Parathyroid adenoma (tissue), 2 donors: ENCODE measurements at regions not wholly inside any gene's neighbourhood (a gene's known extent, or its start where the extent isn't known, plus 50 kb on each side); places are given as distances from the start of the nearest gene placed in this dataset.

Source experiments
- H2AFZ ChIP-seq: fragments of 300-600 bp; sonication (generic); one replicate; pipeline ENCODE4 v1.7.0; 2017; ENCODE audit warnings: antibody characterized with exemption, mild to moderate bottlenecking
- H3K27ac ChIP-seq: fragments of 300-600 bp; sonication (generic); one replicate; pipeline ENCODE4 v1.7.0; 2017
- H3K27me3 ChIP-seq: fragments of 300-600 bp; sonication (generic); one replicate; pipeline ENCODE4 v1.7.0; 2017; ENCODE audit warnings: low read length; ENCODE audit not compliant: control insufficient read depth, insufficient read depth
- H3K36me3 ChIP-seq: fragments of 300-600 bp; sonication (generic); one replicate; pipeline ENCODE4 v1.7.0; 2017; ENCODE audit warnings: low read length; ENCODE audit not compliant: control insufficient read depth, insufficient read depth
- H3K4me1 ChIP-seq: fragments of 300-600 bp; sonication (generic); one replicate; pipeline ENCODE4 v1.7.0; 2017; ENCODE audit warnings: control low read depth
- H3K4me2 ChIP-seq: fragments of 300-600 bp; sonication (generic); one replicate; pipeline ENCODE4 v1.7.0; 2017; ENCODE audit warnings: low read length
- H3K4me3 ChIP-seq: fragments of 300-600 bp; sonication (generic); one replicate; pipeline ENCODE4 v1.7.0; 2017; ENCODE audit warnings: low read depth, low read length
- H3K79me2 ChIP-seq: fragments of 300-600 bp; sonication (generic); one replicate; pipeline ENCODE4 v1.7.0; 2017; ENCODE audit warnings: control low read depth
- H3K9ac ChIP-seq: fragments of 300-600 bp; sonication (generic); one replicate; pipeline ENCODE4 v1.7.0; 2017; ENCODE audit warnings: mild to moderate bottlenecking
- H3K9me3 ChIP-seq: fragments of 300-600 bp; sonication (generic); one replicate; pipeline ENCODE4 v1.7.0; 2017; ENCODE audit warnings: low read length; ENCODE audit not compliant: control insufficient read depth
- CTCF ChIP-seq: fragments of 300-600 bp; sonication (generic); IDR thresholded peaks from one replicate; pipeline ENCODE4 v1.7.0; 2017; ENCODE audit warnings: antibody characterized with exemption, mild to moderate bottlenecking
- donor health status: primary hyperparathyroidism.

DNA sequence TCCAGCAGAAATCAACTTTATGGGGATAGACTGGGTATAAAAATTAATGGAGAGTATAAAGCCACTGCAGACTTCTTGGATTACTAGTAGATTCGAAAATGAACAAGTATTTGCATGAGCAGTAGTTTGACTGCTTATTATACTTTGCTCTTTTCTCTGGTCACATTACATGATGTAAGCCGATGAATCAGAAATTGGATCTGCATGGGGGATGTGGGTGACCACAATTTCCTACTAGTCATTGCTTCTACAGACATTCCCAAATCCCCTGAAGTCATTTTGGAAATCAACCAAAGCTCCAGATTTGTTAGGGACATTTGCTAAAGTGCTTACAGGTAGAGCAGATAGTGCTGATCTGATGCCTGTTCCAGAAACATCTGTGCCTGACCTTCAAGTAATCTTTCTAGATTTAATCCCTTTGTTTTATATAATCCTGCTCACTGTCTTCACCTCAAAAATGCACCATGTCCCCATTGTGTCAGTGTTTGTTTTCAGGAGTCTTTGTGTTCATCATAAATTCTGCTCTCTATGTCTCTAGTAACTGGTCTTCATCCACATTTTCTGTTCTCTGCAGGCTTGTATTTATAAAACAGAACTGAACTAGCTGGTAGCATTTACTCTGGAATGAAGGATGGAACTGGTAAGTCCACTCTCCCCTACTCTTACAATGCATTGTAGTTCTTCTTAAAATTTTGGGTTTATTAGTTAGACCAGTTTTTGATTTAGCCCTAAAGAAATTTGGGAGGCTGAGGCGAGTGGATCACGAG is 201.5 kb upstream of the CSNK1A1L start:
- Histone ChIP-seq H2AFZ (no peak overlapping the region), H3K9ac (no peak overlapping the region), H3K27ac (no peak overlapping the region), H3K4me1 (no peaks in the 10 kb centered on the region), H3K9me3 (no peaks in the 10 kb centered on the region), H3K4me3 (no peak overlapping the region), H3K4me2 (no peak overlapping the region), H3K27me3 (no peaks in the 10 kb centered on the region), H3K79me2 (no peaks in the 10 kb centered on the region), H3K36me3 (no peaks in the 10 kb centered on the region)
- TF ChIP-seq CTCF, result no peak

DNA sequence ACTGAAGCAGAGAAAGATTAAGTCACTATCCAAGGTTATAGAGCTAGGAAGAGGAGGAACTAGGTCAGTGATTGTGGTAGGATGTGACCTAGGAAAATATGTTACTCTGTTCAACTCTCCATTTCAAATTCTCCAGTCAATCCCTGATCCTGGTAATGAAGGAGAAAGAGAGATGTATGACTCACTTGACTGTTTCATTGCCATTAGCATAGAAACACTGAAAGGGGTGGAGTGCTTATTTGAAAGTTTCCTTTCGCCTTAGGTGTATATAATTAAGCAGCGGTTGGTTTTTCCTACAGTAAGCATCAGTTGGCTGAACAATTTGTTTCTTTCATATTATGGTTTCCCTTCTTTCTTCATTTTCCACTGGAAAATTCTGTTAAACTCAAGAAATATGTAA is 198.1 kb upstream of the CSNK1A1L start:
- Histone ChIP-seq H3K27ac (no peak overlapping the region), H3K4me3 (no peak overlapping the region), H3K9ac (no peak overlapping the region), H3K79me2 (no peaks in the 10 kb centered on the region), H3K4me2 (no peak overlapping the region), H3K9me3 (no peaks in the 10 kb centered on the region), H2AFZ (no peak overlapping the region), H3K36me3 (no peaks in the 10 kb centered on the region), H3K4me1 (no peaks in the 10 kb centered on the region), H3K27me3 (no peaks in the 10 kb centered on the region)
- no peak for TF ChIP-seq CTCF

GRCh38 chr13:37302686-37303085 is 197.2 kb upstream of the CSNK1A1L start:
- H3K9ac ChIP-seq, result no peak overlapping the region
- H3K4me3 ChIP-seq, result no peak overlapping the region
- no peaks in the 10 kb centered on the region for H3K27me3 ChIP-seq
- H3K27ac ChIP-seq, result no peak overlapping the region
- no peak overlapping the region for H3K4me2 ChIP-seq
- no peak for TF ChIP-seq CTCF
- no peaks in the 10 kb centered on the region for H3K4me1 ChIP-seq
- H3K79me2 ChIP-seq, result no peaks in the 10 kb centered on the region
- H3K36me3 ChIP-seq, result no peaks in the 10 kb centered on the region
- H2AFZ ChIP-seq, result no peak overlapping the region
- no peaks in the 10 kb centered on the region for H3K9me3 ChIP-seq

GRCh38 chr13:37295573-37295972 is 190.1 kb upstream of the CSNK1A1L start:
- H2AFZ ChIP-seq, result no peak overlapping the region
- no peak overlapping the region for H3K27ac ChIP-seq
- no peaks in the 10 kb centered on the region for H3K4me1 ChIP-seq
- no peaks in the 10 kb centered on the region for H3K27me3 ChIP-seq
- TF ChIP-seq CTCF, result no peak
- no peaks in the 10 kb centered on the region for H3K9me3 ChIP-seq
- H3K4me3 ChIP-seq, result no peak overlapping the region
- no peaks in the 10 kb centered on the region for H3K36me3 ChIP-seq
- no peak overlapping the region for H3K9ac ChIP-seq
- H3K4me2 ChIP-seq, result no peak overlapping the region
- no peaks in the 10 kb centered on the region for H3K79me2 ChIP-seq

- Histone ChIP-seq H3K9me3 (no peaks in the 10 kb centered on the region), H3K27me3 (no peaks in the 10 kb centered on the region), H3K79me2 (no peaks in the 10 kb centered on the region), H2AFZ (no peak overlapping the region), H3K4me2 (no peak overlapping the region), H3K9ac (no peak overlapping the region), H3K4me3 (no peak overlapping the region), H3K4me1 (no peaks in the 10 kb centered on the region), H3K27ac (no peak overlapping the region), H3K36me3 (no peaks in the 10 kb centered on the region)
- TF ChIP-seq CTCF, result no peak
Observed at GRCh38 chr13:37295071-37295470, 189.6 kb upstream of the CSNK1A1L start.
